ENCODE measurements at regions not wholly inside any gene's neighbourhood (a gene's known extent, or its start where the extent isn't known, plus 50 kb on each side); places are given as distances from the start of the nearest gene placed in this dataset.

DNA sequence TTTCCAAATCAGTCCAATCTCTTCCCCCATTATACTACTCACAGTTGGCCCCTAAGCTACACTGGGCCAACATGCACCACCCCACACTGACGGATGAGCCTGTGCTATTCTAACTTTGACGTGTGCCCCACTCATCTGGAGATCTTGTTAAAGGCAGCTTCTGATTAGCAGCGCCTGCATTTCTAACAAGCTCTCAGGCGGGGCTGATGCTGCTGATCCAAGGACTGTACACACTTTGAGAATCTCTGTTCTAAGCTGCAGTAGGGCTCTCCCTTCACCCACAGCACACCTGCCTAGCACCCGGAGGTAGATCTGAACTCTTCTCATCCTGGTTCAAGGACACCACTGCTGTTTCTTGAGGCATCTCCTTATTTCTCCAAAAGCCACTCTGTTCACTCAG, 200.7 kb downstream of the SLC4A3 start:
- no peaks in the 10 kb centered on the region for H3K79me2 ChIP-seq (ENCODE audit: insufficient read depth)
- no peaks in the 10 kb centered on the region for H3K9me3 ChIP-seq (ENCODE audit: low read depth)
- no peaks in the 10 kb centered on the region for H3K4me1 ChIP-seq (ENCODE audit: insufficient read depth)
- no peak for DNase-seq
- no peak overlapping the region for H3K9ac ChIP-seq
- WGBS, 2 experiments (ENCODE audit: low coverage in 1 of 2, low lambda C conversion rate in 2 of 2, missing lambda C conversion rate in 2 of 2) = 35 to 38% methylated on average over 5 of the region's 5 CpGs
- in situ Hi-C loops (cut with MboI) = no loop called here
- no peak overlapping the region for H3K4me3 ChIP-seq
- H3K36me3 ChIP-seq (ENCODE audit: low read depth) = no peaks in the 10 kb centered on the region
- TF ChIP-seq EZH2phosphoT487 (IDR thresholded peaks at IDR 0.05; ENCODE audit: insufficient read depth, low read depth) (no peak), EZH2 (IDR thresholded peaks at IDR 0.05; ENCODE audit: insufficient read depth, poor library complexity, severe bottlenecking) (no peak)
- no peaks in the 10 kb centered on the region for H4K20me1 ChIP-seq (ENCODE audit: insufficient read depth)
- no peak overlapping the region for H3K4me2 ChIP-seq (ENCODE audit: unreplicated experiment)
- no peaks in the 10 kb centered on the region for H3F3A ChIP-seq (ENCODE audit: insufficient read depth)
- no peaks in the 10 kb centered on the region for H3K9me2 ChIP-seq (ENCODE audit: insufficient read depth)
- no peak overlapping the region for H2AFZ ChIP-seq
- H3K27me3 ChIP-seq (replicated peaks; ENCODE audit: insufficient read depth) = peaks cover 43% of the 10 kb centered on the region
- H3K27ac ChIP-seq = no peak overlapping the region

DNA sequence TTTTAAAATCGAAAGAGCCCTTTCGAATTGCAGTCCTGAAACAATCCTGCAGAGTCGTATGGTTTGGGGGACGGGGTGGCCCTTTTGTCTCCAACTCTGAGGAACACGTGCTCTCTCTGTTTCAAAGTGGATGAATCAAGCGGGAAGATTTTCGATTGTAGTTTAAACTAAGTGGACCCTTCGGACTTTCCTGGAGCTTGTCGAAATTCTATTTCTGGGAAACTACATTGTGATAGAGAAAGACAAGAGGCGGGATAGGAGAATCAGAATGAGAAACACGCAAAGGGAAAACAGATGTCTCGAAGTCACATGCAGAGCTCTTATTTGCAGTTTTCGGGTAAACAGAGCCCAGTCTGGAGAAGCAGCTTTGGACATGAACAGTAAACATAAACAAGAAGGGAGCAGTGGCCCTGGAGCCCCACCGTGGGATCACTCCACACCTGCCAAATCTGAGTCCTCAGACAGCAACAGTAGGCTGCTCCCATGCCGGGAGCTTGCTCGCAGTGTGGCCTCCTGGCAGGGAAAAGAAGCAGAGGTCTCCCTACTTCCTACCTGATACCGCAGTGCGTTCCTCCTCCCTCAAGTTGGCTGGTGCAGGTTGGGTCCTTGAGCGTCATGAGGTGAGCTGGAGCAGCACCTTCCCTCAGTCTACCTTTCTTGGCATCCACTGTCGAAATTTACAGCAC, 202.4 kb downstream of the SLC4A3 start:
- Histone ChIP-seq H3K4me3 (0 out of 2 replicates have a peak overlapping the region, but pooled peaks have one; percentile 9), H3K4me2 (ENCODE audit: unreplicated experiment) (no peak overlapping the region), H4K20me1 (ENCODE audit: insufficient read depth) (no peaks in the 10 kb centered on the region), H3K9ac (no peak overlapping the region), H3K27ac (no peak overlapping the region), H2AFZ (0 out of 2 replicates have a peak overlapping the region, but pooled peaks have one; percentile 34), H3K79me2 (ENCODE audit: insufficient read depth) (no peaks in the 10 kb centered on the region), H3K9me2 (ENCODE audit: insufficient read depth) (no peaks in the 10 kb centered on the region), H3K27me3 (replicated peaks; ENCODE audit: insufficient read depth) (peaks cover 40% of the 10 kb centered on the region), H3K9me3 (ENCODE audit: low read depth) (no peaks in the 10 kb centered on the region), H3K36me3 (ENCODE audit: low read depth) (no peaks in the 10 kb centered on the region), H3K4me1 (ENCODE audit: insufficient read depth) (no peaks in the 10 kb centered on the region), H3F3A (ENCODE audit: insufficient read depth) (no peaks in the 10 kb centered on the region)
- in situ Hi-C loops (cut with MboI) = no loop called here
- no peak for TF ChIP-seq EZH2phosphoT487 (IDR thresholded peaks at IDR 0.05; ENCODE audit: insufficient read depth, low read depth)
- no peak for TF ChIP-seq EZH2 (IDR thresholded peaks at IDR 0.05; ENCODE audit: insufficient read depth, poor library complexity, severe bottlenecking)
- 12 to 14% methylated on average over 20 of the region's 20 CpGs for WGBS, 2 experiments (ENCODE audit: low coverage in 1 of 2, low lambda C conversion rate in 2 of 2, missing lambda C conversion rate in 2 of 2)
- no peak for DNase-seq

DNA sequence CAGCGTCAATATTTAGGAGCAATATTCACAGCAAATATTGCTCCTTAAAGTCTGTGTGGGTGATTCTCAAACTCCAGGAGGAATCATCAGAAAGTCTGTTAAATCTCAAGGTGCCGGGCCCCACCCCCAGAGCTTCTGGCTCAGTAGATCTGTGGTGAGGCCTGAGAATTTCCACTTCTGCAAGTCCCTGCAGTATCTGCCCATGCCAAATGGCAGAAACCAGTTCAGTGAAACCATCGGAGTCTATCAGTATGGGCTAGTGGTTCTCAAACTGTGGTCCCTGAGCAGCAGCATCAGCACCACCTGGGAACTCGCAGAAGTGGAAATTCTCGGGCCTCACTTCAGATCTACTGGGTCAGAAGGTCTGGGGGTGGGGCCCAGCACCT, 202.9 kb downstream of the SLC4A3 start:
- Histone ChIP-seq H2AFZ (no peak overlapping the region), H3K79me2 (ENCODE audit: insufficient read depth) (no peaks in the 10 kb centered on the region), H3K36me3 (ENCODE audit: low read depth) (no peaks in the 10 kb centered on the region), H3K27me3 (replicated peaks; ENCODE audit: insufficient read depth) (peaks cover 37% of the 10 kb centered on the region), H3F3A (ENCODE audit: insufficient read depth) (no peaks in the 10 kb centered on the region), H3K9me3 (ENCODE audit: low read depth) (no peaks in the 10 kb centered on the region), H3K27ac (no peak overlapping the region), H3K9ac (no peak overlapping the region), H3K9me2 (ENCODE audit: insufficient read depth) (no peaks in the 10 kb centered on the region), H4K20me1 (ENCODE audit: insufficient read depth) (no peaks in the 10 kb centered on the region), H3K4me3 (no peak overlapping the region), H3K4me1 (ENCODE audit: insufficient read depth) (no peaks in the 10 kb centered on the region), H3K4me2 (ENCODE audit: unreplicated experiment) (no peak overlapping the region)
- no peak for DNase-seq
- in situ Hi-C loops (cut with MboI) = no loop called here
- 33 to 34% methylated on average over 5 of the region's 5 CpGs for WGBS, 2 experiments (ENCODE audit: low coverage in 1 of 2, low lambda C conversion rate in 2 of 2, missing lambda C conversion rate in 2 of 2)
- TF ChIP-seq EZH2 (IDR thresholded peaks at IDR 0.05; ENCODE audit: insufficient read depth, poor library complexity, severe bottlenecking) (no peak), EZH2phosphoT487 (IDR thresholded peaks at IDR 0.05; ENCODE audit: insufficient read depth, low read depth) (no peak)

DNA sequence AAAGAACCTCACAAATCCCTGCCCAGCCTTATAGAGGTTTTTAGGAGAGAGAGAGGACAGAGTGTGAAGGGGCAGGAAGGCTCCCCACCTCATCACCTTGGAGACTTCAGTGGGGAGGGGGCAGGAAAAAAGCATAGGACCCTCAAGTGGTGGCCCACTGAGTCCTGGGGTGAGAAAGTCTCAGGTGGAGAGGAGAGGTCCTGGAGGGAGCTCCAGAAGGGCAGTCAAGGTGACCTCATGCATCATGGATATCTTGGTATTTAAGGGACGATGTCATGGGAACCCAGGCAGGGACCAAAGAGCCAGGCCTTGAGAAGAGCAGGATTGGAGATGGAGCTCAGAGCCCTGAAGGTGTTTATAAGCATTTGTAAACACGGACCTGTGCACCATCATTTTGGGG, 204.5 kb downstream of the SLC4A3 start:
- Histone ChIP-seq H4K20me1 (ENCODE audit: insufficient read depth) (no peaks in the 10 kb centered on the region), H3F3A (ENCODE audit: insufficient read depth) (no peaks in the 10 kb centered on the region), H3K36me3 (ENCODE audit: low read depth) (no peaks in the 10 kb centered on the region), H3K9ac (no peak overlapping the region), H3K9me3 (ENCODE audit: low read depth) (no peaks in the 10 kb centered on the region), H3K27ac (no peak overlapping the region), H3K4me3 (no peak overlapping the region), H3K4me2 (ENCODE audit: unreplicated experiment) (no peak overlapping the region), H3K79me2 (ENCODE audit: insufficient read depth) (no peaks in the 10 kb centered on the region), H3K9me2 (ENCODE audit: insufficient read depth) (no peaks in the 10 kb centered on the region), H3K27me3 (replicated peaks; ENCODE audit: insufficient read depth) (peaks cover 35% of the 10 kb centered on the region), H2AFZ (no peak overlapping the region), H3K4me1 (ENCODE audit: insufficient read depth) (no peaks in the 10 kb centered on the region)
- DNase-seq = no peak
- TF ChIP-seq EZH2 (IDR thresholded peaks at IDR 0.05; ENCODE audit: insufficient read depth, poor library complexity, severe bottlenecking) (no peak), EZH2phosphoT487 (IDR thresholded peaks at IDR 0.05; ENCODE audit: insufficient read depth, low read depth) (no peak)
- 27 to 51% methylated on average over 2 of the region's 2 CpGs for WGBS, 2 experiments (ENCODE audit: low coverage in 1 of 2, low lambda C conversion rate in 2 of 2, missing lambda C conversion rate in 2 of 2)
- in situ Hi-C loops (cut with MboI) = no loop called here
